ENCODE measurements at regions not wholly inside any gene's neighbourhood (a gene's known extent, or its start where the extent isn't known, plus 50 kb on each side); places are given as distances from the start of the nearest gene placed in this dataset.

- CTCF ChIA-PET = no interaction called here
- H3K27me3 ChIP-seq (ENCODE audit: control insufficient read depth, insufficient read depth, low read length) = no peaks in the 10 kb centered on the region
- no peaks in the 10 kb centered on the region for H3K4me1 ChIP-seq (ENCODE audit: control insufficient read depth, insufficient read depth, low read length)
- no peaks in the 10 kb centered on the region for H3K9me3 ChIP-seq (ENCODE audit: control insufficient read depth, insufficient read depth, low read depth, low read length)
- DNase-seq (ENCODE audit: low read depth, low spot score) (no peak), ATAC-seq (no peak)
- intact Hi-C loops (cut with micrococcal nuclease; ENCODE audit: unreplicated experiment) = loop anchor here (5.0 kb wide), 1 partner anchor 503 kb away; no protein-coding TSS in a partner anchor
- H3K27ac ChIP-seq (ENCODE audit: low read length) = no peak overlapping the region
- H3K4me3 ChIP-seq (ENCODE audit: low read depth in 2 of 2, low read length in 2 of 2) = no peak overlapping the region
- POLR2A ChIA-PET = no interaction called here
- no TSS peak for BruUV-seq (replicated peaks)
- no peak for TF ChIP-seq POLR2AphosphoS5 (IDR thresholded peaks at IDR 0.05; ENCODE audit: low read depth, low read length)
- TF ChIP-seq REST (IDR thresholded peaks at IDR 0.05; ENCODE audit: insufficient read depth in 1 of 2, low read depth in 2 of 2, low read length in 1 of 2) = no peak
- TF ChIP-seq CTCF (IDR thresholded peaks at IDR 0.05) = no peak
- TF ChIP-seq SIN3A (IDR thresholded peaks at IDR 0.05; ENCODE audit: borderline replicate concordance, insufficient read depth, low read depth, low read length) = no peak
- TF ChIP-seq TCF7L2 (IDR thresholded peaks at IDR 0.05; ENCODE audit: low read depth, low read length) = no peak
- in situ Hi-C loops (cut with HindIII; ENCODE audit: low pct_unique_long_range_greater_than_20kb, low sequenced_read_pairs) = no loop called here
- H3K36me3 ChIP-seq (ENCODE audit: control insufficient read depth, insufficient read depth, low read length) = no peaks in the 10 kb centered on the region
These were observed 329.8 kb upstream of the EPHA7 start for GRCh38 chr6:93749191-93749590.

GRCh38 chr6:93746892-93747291 is 327.5 kb upstream of the EPHA7 start:
- no peaks in the 10 kb centered on the region for H3K36me3 ChIP-seq (ENCODE audit: control insufficient read depth, insufficient read depth, low read length)
- in situ Hi-C loops (cut with HindIII; ENCODE audit: low pct_unique_long_range_greater_than_20kb, low sequenced_read_pairs) = no loop called here
- ATAC-seq = no peak
- H3K27me3 ChIP-seq (ENCODE audit: control insufficient read depth, insufficient read depth, low read length) = no peaks in the 10 kb centered on the region
- no peak overlapping the region for H3K4me3 ChIP-seq (ENCODE audit: low read depth in 2 of 2, low read length in 2 of 2)
- intact Hi-C loops (cut with micrococcal nuclease; ENCODE audit: unreplicated experiment) = loop anchor here (5.0 kb wide), 1 partner anchor 505 kb away; no protein-coding TSS in a partner anchor
- no peak for TF ChIP-seq SIN3A (IDR thresholded peaks at IDR 0.05; ENCODE audit: borderline replicate concordance, insufficient read depth, low read depth, low read length)
- no peak for TF ChIP-seq CTCF (IDR thresholded peaks at IDR 0.05)
- no peak for TF ChIP-seq POLR2AphosphoS5 (IDR thresholded peaks at IDR 0.05; ENCODE audit: low read depth, low read length)
- TF ChIP-seq REST (IDR thresholded peaks at IDR 0.05; ENCODE audit: insufficient read depth in 1 of 2, low read depth in 2 of 2, low read length in 1 of 2) = no peak
- TF ChIP-seq TCF7L2 (IDR thresholded peaks at IDR 0.05; ENCODE audit: low read depth, low read length) = no peak
- CTCF ChIA-PET = interaction anchor here (0.6 kb wide), 1 partner anchor 303 kb away, joined by 10 read pairs; no protein-coding TSS in a partner anchor
- no peak for DNase-seq (ENCODE audit: low read depth, low spot score)
- BruUV-seq (replicated peaks) = no TSS peak
- H3K9me3 ChIP-seq (ENCODE audit: control insufficient read depth, insufficient read depth, low read depth, low read length) = no peaks in the 10 kb centered on the region
- H3K27ac ChIP-seq (ENCODE audit: low read length) = no peak overlapping the region
- POLR2A ChIA-PET = no interaction called here
- H3K4me1 ChIP-seq (ENCODE audit: control insufficient read depth, insufficient read depth, low read length) = no peaks in the 10 kb centered on the region
